ENCODE measurements at regions not wholly inside any gene's neighbourhood (a gene's known extent, or its start where the extent isn't known, plus 50 kb on each side); places are given as distances from the start of the nearest gene placed in this dataset.
"Not testable (repeated sequence)": the region's sequence is repeated elsewhere in the genome, so short reads cannot be mapped to it uniquely, and the experiment has no call there.

DNA sequence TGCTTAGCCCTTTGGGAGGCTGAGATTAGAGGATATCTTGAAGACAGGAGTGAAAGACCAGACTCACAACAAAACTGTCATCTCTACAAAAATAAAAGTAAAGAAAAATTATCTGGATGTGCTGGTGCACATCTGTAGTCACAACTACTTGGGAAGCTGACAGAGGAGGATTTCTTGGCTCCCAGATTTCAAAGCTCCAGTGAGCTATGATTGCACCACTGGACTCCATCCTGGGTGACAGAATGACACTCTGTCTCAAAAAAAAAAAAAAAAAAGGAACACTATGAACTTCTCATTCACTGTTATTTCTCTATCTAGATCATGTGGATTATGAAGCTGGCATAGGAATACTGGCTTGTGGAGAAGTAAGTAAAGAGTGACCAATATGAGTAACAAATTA lies 1400.0 kb downstream of the CDY2B start:
- Histone ChIP-seq H3F3A (ENCODE audit: control insufficient read depth, insufficient read depth) (no peaks in the 10 kb centered on the region), H3K9me2 (replicated peaks; ENCODE audit: control insufficient read depth, low read length) (no peaks in the 10 kb centered on the region), H3K27ac (ENCODE audit: low read depth, low read length) (no peak overlapping the region), H3K4me2 (ENCODE audit: low read length) (no peak overlapping the region), H3K4me1 (ENCODE audit: control insufficient read depth, low read length) (no peaks in the 10 kb centered on the region), H3K9me3 (ENCODE audit: control insufficient read depth, insufficient read depth, low read length) (no peaks in the 10 kb centered on the region), H4K20me1 (ENCODE audit: control insufficient read depth, insufficient read depth, low read depth, low read length) (no peaks in the 10 kb centered on the region), H3K79me2 (ENCODE audit: control insufficient read depth, low read length) (no peaks in the 10 kb centered on the region), H3K4me3 (ENCODE audit: low read length) (no peak overlapping the region), H3K27me3 (ENCODE audit: control insufficient read depth, low read length) (no peaks in the 10 kb centered on the region), H3K36me3 (ENCODE audit: control insufficient read depth, low read length) (no peaks in the 10 kb centered on the region)
- TF ChIP-seq, protein P1, sequence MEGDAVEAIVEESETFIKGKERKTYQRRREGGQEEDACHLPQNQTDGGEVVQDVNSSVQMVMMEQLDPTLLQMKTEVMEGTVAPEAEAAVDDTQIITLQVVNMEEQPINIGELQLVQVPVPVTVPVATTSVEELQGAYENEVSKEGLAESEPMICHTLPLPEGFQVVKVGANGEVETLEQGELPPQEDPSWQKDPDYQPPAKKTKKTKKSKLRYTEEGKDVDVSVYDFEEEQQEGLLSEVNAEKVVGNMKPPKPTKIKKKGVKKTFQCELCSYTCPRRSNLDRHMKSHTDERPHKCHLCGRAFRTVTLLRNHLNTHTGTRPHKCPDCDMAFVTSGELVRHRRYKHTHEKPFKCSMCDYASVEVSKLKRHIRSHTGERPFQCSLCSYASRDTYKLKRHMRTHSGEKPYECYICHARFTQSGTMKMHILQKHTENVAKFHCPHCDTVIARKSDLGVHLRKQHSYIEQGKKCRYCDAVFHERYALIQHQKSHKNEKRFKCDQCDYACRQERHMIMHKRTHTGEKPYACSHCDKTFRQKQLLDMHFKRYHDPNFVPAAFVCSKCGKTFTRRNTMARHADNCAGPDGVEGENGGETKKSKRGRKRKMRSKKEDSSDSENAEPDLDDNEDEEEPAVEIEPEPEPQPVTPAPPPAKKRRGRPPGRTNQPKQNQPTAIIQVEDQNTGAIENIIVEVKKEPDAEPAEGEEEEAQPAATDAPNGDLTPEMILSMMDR (IDR thresholded peaks at IDR 0.05; ENCODE audit: low read depth, low read length, poor library complexity, severe bottlenecking): no peak
- TF ChIP-seq EZH2phosphoT487 (IDR thresholded peaks at IDR 0.05; ENCODE audit: borderline replicate concordance, low read length): no peak

DNA sequence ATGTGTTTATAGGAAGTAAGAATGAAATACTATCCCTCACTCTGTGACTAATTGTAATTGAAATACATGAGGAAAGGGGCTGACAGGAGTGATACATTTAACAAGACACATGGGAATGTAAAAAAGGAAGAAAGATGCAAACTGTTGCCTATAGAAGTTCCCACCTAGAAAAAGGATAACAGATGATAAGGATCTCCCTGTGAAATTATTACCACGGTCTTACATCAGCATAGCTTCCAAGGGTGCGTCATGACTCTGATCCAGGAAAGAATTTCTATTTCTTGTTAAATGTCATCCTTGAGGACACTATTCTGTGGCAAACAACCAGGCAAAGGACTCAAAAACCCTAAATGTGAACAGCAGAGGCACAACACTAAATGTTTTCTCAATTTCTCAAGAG lies 1406.0 kb downstream of the CDY2B start:
- Histone ChIP-seq H3K4me2 (ENCODE audit: low read length) (no peak overlapping the region), H3K79me2 (ENCODE audit: control insufficient read depth, low read length) (no peaks in the 10 kb centered on the region), H3K4me1 (ENCODE audit: control insufficient read depth, low read length) (no peaks in the 10 kb centered on the region), H3K36me3 (ENCODE audit: control insufficient read depth, low read length) (no peaks in the 10 kb centered on the region), H3K9me3 (ENCODE audit: control insufficient read depth, insufficient read depth, low read length) (no peaks in the 10 kb centered on the region), H3K9me2 (replicated peaks; ENCODE audit: control insufficient read depth, low read length) (no peaks in the 10 kb centered on the region), H4K20me1 (ENCODE audit: control insufficient read depth, insufficient read depth, low read depth, low read length) (no peaks in the 10 kb centered on the region), H3K4me3 (ENCODE audit: low read length) (no peak overlapping the region), H3K27me3 (ENCODE audit: control insufficient read depth, low read length) (no peaks in the 10 kb centered on the region), H3K27ac (ENCODE audit: low read depth, low read length) (no peak overlapping the region), H3F3A (ENCODE audit: control insufficient read depth, insufficient read depth) (no peaks in the 10 kb centered on the region)
- TF ChIP-seq, protein P1 (IDR thresholded peaks at IDR 0.05; ENCODE audit: low read depth, low read length, poor library complexity, severe bottlenecking): no peak
- no peak for TF ChIP-seq EZH2phosphoT487 (IDR thresholded peaks at IDR 0.05; ENCODE audit: borderline replicate concordance, low read length)

DNA sequence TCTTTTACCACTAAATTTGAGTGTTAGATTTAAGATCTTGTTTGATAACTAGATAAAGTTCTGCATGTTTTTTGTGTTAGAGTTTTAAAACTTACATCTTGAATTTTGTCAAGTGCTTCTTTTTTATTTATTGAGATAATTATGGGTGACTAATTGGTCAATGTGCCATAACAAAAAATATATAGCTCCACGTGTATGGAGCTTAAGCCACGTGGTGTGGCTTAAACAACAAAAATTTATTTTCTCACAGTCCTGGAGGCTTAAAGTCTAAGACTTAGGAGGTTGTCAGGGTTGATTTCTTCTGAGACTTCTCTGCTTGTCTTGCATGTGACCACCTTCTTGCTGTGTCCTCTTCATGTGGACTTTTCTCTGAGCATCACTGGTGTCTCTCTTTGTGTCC lies 1425.2 kb downstream of the CDY2B start:
- no peaks in the 10 kb centered on the region for H3K27me3 ChIP-seq (ENCODE audit: control insufficient read depth, low read length)
- no peak overlapping the region for H3K4me2 ChIP-seq (ENCODE audit: low read length)
- H3F3A ChIP-seq (ENCODE audit: control insufficient read depth, insufficient read depth): no peaks in the 10 kb centered on the region
- H3K36me3 ChIP-seq (ENCODE audit: control insufficient read depth, low read length): no peaks in the 10 kb centered on the region
- no peaks in the 10 kb centered on the region for H3K9me3 ChIP-seq (ENCODE audit: control insufficient read depth, insufficient read depth, low read length)
- no peaks in the 10 kb centered on the region for H3K9me2 ChIP-seq (replicated peaks; ENCODE audit: control insufficient read depth, low read length)
- no peak overlapping the region for H3K4me3 ChIP-seq (ENCODE audit: low read length)
- no peak for TF ChIP-seq EZH2phosphoT487 (IDR thresholded peaks at IDR 0.05; ENCODE audit: borderline replicate concordance, low read length)
- TF ChIP-seq, protein P1 (IDR thresholded peaks at IDR 0.05; ENCODE audit: low read depth, low read length, poor library complexity, severe bottlenecking): no peak
- no peaks in the 10 kb centered on the region for H3K4me1 ChIP-seq (ENCODE audit: control insufficient read depth, low read length)
- no peak overlapping the region for H3K27ac ChIP-seq (ENCODE audit: low read depth, low read length)
- no peaks in the 10 kb centered on the region for H3K79me2 ChIP-seq (ENCODE audit: control insufficient read depth, low read length)
- no peaks in the 10 kb centered on the region for H4K20me1 ChIP-seq (ENCODE audit: control insufficient read depth, insufficient read depth, low read depth, low read length)

DNA sequence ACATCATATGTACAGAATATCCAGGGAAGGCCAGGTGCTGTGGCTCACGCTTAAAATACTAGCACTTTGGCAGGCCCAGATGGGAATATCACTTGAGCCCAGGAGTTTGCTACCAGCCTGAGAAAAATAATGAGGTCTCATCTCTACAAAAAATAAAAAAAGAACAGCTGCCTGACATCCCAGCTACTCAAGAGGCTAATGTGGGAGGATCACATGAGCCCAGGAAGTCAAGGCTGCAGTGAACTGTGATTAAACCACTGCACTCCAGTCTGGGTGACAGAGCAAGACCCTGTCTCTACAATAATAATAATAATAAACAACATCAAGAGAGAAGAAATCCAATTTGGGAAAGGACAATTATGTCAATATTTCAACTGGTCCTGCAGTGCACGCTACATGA lies 1433.9 kb downstream of the CDY2B start:
- Histone ChIP-seq H3K36me3 (ENCODE audit: control insufficient read depth, low read length) (no peaks in the 10 kb centered on the region), H3K4me3 (ENCODE audit: low read length) (no peak overlapping the region), H3K79me2 (ENCODE audit: control insufficient read depth, low read length) (no peaks in the 10 kb centered on the region), H4K20me1 (ENCODE audit: control insufficient read depth, insufficient read depth, low read depth, low read length) (no peaks in the 10 kb centered on the region), H3K4me2 (ENCODE audit: low read length) (no peak overlapping the region), H3K27me3 (ENCODE audit: control insufficient read depth, low read length) (no peaks in the 10 kb centered on the region), H3K9me3 (ENCODE audit: control insufficient read depth, insufficient read depth, low read length) (no peaks in the 10 kb centered on the region), H3K27ac (ENCODE audit: low read depth, low read length) (no peak overlapping the region), H3F3A (ENCODE audit: control insufficient read depth, insufficient read depth) (no peaks in the 10 kb centered on the region), H3K4me1 (ENCODE audit: control insufficient read depth, low read length) (no peaks in the 10 kb centered on the region), H3K9me2 (replicated peaks; ENCODE audit: control insufficient read depth, low read length) (no peaks in the 10 kb centered on the region)
- TF ChIP-seq EZH2phosphoT487 (IDR thresholded peaks at IDR 0.05; ENCODE audit: borderline replicate concordance, low read length): no peak
- TF ChIP-seq, protein P1 (IDR thresholded peaks at IDR 0.05; ENCODE audit: low read depth, low read length, poor library complexity, severe bottlenecking): no peak

DNA sequence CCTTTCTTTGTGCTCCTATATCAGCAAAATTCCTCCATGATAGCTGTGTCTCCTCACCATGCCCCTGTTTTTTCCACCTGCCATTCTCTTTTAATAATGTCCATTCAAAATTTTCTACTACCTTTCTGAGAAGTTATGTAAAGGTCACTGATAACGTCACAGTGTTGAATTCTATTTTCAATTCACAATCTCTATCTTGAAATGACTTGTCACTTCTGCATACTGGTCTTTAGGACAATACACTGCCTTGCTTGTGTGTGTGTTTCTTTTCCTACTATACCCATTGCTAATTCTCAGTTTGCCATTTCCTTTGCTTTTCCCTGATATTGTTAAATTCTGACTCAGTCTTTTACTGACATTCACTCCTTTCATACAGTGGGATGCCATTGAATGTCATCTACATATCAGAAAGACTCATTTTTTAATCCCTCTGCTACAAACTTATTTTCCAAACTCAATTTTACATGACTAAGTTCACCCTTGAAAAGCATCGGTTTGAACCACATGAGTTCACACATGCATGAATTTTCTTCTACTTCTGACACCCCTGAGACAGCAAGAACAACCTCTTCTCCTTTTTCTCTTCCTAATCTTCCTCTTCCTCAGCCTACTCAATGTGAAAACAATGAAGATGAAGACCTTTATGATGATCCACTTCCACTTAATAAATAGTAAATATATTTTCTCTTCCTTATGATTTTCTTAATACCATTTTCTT lies 1470.7 kb downstream of the CDY2B start:
- not testable (repeated sequence) for H3K79me2 ChIP-seq (ENCODE audit: control insufficient read depth, low read length); H3F3A ChIP-seq (ENCODE audit: control insufficient read depth, insufficient read depth); H3K27me3 ChIP-seq (ENCODE audit: control insufficient read depth, low read length); H4K20me1 ChIP-seq (ENCODE audit: control insufficient read depth, insufficient read depth, low read depth, low read length); H3K4me1 ChIP-seq (ENCODE audit: control insufficient read depth, low read length); H3K4me2 ChIP-seq (ENCODE audit: low read length); H3K9me2 ChIP-seq (replicated peaks; ENCODE audit: control insufficient read depth, low read length); H3K27ac ChIP-seq (ENCODE audit: low read depth, low read length); H3K4me3 ChIP-seq (ENCODE audit: low read length); H3K36me3 ChIP-seq (ENCODE audit: control insufficient read depth, low read length); H3K9me3 ChIP-seq (ENCODE audit: control insufficient read depth, insufficient read depth, low read length)
